ENCODE measurements at regions not wholly inside any gene's neighbourhood (a gene's known extent, or its start where the extent isn't known, plus 50 kb on each side); places are given as distances from the start of the nearest gene placed in this dataset.
"Not testable (repeated sequence)": the region's sequence is repeated elsewhere in the genome, so short reads cannot be mapped to it uniquely, and the experiment has no call there.

DNA sequence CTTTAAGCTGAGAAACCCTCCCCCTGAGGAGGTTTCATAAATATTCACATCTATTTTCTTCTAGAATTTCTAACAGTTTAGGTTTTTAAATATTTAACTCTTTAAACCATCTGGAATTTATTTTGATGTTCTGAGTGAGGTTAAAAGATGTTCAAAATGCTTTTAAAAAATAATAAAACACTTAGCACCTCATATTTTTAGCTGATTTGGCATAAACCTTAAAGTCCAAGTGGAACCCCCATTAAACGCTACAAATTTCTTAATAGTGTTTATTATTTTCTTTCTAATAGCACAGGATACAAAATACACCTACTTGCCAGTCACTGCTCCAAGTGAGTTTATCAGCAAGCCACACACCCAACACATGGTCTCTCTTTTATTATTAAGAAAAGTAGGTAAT is 277.2 kb downstream of the QDPR start:
- no peak for DNase-seq

DNA sequence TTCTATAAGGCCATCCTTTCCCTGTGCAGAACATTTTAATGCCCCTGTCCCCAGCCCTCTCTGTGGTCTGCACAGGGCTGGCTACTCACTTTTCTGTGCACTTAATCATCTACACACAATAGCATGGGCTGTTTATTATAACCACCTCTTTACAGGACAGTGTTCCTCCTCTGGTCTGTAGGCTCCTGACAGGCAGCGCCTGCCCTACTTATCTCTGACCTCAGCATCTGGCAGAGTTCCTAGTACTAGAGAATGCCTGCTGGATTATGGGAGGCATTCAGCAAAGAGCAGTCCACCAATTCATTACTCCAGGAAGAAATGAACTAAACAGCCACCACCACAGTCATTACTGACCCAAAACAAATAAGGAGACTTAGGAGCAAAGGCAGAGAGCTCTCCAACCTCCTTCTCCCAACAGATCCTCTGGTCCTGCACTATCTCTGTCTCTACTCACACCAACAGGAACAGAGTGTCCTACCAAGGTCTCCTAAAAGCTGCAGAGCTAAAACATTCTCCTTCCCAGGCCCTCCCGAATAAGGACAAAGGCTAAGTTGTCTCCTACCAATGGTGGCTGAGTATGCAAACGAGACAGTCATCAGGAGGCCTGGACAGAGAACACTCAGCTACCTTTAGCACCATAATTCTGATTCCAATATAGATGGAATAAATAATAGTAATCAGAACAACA is 279.2 kb downstream of the QDPR start:
- DNase-seq: no peak

DNA sequence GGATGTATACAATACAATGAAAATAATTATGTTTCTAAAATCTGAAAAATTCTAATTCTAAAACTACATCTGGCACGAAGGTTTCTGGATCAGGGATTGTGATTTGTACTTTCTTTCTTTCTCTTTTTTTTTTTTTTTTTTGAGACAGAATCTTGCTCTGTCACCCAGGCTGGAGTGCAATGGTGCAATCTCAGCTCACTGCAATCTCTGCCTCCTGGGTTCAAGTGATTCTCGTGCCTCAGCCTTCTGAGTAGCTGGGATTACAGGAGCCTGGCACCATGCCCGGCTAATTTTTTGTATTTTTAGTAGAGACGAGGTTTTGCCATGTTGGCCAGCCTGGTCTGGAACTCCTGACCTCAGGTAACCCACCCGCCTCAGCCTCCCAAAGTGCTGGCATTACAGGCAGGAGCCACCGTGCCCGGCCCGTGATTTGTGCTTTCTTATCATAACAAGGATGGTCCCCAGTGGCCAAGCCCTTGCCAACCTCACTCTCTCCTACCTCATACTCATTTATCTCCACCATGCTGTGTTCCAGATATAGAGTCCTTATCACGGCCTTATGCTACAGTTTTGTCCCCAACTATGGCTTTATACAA is 279.9 kb downstream of the QDPR start:
- DNase-seq: not testable (repeated sequence)

DNA sequence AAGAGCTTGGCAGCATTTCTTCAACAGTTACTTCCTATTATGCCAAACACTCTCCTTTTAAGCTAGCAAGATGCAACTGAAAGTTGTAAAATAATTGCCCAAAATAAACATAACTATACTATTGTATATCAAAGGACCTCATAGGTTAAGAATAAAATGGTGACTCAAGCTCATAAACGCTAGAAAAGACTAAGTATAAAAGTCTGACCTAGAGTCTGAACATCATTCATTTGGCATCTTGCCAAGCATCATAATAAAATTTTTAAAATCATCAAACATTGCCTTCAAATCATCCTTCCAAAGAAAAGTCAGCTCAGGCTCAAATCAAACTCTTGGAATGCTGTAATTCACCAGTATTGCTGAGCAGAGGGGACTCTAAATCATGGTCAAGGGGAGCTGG is 281.2 kb downstream of the QDPR start:
- no peak for DNase-seq

DNA sequence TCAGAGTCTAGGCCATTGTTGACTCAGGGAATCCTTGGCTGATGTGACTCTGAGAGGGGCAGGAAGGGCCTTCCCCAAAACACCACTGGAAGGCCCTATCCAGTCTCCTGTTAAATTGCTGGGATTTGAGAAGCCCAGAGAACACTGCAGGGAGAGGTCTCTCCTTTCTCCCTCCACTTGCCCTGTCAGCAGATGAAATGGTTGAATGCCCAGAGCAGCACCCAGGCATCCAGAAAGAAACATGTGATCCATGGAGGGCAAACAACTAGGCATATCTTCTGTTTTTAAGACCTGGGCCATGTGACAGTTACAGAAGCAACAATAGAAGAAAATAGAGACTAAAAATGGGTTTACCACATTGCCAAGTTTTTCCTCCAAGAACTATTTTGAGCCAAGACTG is 291.1 kb downstream of the QDPR start:
- DNase-seq: no peak

DNA sequence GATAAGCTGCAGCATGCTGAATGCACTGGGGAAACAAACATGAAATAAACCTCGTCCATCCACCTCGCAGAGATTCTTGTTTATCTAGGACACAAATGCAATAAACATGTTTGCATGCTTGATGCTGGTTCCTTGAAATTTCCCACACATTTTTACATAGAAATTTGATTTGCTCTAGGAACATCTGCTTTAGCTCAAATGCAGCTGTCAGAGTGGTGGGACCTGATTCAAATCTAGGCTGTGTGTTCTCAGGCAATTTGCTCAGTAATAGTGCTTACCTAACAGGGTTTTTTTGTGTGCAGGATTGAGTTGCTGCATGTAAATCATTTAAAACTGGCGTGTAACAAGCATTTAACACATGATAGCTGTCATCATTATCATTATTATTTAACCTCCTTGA is 293.1 kb downstream of the QDPR start:
- no peak for DNase-seq

DNA sequence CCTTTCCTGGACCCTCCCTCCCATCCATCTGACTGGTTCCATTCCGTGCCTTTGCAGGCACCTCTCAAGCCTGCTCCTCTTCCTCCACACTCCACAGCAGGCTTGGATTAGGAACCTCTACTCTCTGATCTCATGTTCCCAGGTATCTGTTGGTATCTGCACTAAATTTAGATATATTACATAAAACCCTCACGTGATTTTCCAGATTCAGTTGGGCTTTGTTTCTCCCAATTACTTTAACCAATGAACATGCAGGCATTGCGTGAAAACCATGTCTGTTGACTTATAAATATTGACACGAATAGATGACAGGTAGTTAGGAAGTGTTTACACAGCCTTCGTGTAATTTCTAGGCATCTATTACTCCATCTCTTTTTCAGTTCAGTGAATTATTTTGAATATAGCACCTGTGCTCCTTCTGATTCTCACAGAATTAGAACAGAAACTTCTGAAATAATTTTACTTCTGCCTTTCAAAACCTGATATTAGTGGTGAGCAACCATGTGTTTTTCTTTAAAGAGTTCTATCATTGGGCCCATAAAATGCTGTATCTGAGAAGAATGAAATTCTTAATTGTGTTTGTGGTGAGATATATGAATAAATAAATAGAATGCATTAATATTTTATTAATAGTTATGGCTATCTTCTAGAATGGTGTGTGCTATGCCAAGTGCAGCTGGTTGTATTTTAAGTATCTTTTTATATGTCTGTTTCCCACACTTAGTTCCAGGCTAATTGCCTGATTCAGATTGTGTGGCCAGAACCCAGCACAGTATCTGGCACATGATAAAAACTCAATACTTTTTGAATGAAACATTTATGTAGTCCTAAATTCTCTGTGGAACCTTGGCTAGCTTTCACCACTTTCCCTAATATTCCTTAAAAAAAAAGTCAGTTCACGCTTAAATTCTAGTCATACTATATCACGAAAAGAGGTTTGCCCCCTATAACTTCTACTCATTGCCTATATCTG is 304.8 kb downstream of the QDPR start:
- no peak for DNase-seq

DNA sequence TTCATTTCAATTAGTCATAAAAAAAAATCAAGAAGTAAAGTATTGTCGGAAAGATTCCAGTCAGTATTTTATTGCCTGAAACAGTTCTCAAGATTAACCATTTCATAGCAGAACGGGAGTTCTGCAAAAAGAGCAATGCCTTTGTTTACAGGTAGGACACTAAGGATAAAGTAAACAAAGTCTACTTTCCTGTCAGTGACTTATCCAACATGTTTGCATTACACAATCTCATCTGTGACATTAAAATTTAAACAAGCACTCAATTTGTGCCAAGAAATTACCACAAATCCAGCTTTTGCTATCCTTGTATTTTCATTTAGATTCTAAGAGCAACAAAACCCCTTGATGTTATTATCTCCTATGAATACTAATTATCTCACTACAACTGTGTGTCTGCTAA is 306.5 kb upstream of the LDB2 start:
- DNase-seq: no peak

DNA sequence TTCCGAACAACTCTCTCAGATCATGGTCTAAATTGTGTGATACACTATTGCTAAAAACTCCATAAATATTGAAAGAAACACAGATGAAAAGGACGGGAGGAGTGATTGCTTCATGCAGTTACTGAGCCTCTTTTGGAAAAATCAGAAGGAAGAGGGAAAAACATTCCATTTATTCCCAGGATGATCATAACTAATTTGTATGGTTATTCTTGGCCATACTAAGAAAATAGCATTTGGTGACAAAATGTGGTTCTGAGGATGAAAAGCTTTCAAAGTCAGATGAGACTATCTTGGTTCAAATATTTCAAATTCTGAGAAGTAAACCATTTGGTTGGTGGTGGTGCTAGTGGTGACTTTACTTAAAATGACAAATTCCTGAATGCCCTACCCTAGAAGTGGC is 305.4 kb upstream of the LDB2 start:
- no peak for DNase-seq

DNA sequence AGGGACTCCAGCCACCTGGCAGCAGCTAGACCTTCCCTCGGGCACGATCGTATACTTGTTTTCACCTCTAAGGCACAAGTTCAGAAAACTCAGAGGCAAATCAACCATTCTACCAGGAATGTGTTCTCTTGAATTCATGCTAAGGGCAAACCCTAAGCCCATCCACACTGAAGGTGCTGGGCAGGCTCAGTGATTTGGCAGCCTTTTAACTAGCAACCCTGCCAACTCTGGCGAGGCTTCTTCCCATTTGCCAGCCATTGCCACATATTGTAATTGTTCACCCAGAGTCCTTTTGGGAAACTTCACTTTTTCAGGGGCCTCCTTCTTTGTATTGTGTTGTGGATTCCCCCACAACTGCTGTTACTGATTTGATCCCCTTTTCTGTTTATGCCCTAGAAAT is 298.6 kb upstream of the LDB2 start:
- no peak for DNase-seq

DNA sequence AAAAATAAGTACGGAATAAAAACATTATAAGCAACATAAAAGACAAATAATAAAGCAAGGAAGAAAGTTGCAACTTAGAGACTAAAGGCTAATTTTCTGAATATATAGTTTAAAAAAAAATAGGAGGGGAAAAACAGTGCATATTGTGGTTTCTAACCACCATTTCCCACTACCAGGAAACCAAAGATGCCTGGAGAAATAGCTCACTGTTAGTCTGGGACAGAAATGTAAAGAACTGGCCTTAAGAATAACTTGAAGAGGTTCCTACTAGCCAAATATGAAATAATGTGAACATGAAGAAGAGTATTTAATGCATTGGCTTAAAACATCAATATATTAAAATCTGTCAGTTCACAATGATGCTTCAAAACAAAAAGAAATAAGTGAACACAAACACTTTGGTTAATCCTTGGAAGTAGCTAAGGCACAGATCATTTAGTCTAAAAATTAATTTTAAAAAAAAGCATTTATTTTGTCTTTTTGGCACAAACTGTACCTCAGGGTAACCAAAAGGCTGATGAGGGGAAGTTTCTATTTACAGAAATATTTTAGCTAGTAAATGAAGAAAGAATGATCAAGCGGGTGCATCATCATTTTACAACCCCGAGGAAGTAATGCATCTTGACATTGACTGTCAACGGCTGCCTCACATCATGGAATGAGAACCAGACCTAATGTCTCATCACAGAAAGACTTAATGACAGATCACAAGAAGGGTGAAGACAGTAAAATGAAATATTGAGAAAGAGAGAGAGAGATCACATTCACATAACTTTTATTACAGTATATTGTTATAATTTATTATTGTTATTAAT is 297.2 kb upstream of the LDB2 start:
- DNase-seq: no peak

DNA sequence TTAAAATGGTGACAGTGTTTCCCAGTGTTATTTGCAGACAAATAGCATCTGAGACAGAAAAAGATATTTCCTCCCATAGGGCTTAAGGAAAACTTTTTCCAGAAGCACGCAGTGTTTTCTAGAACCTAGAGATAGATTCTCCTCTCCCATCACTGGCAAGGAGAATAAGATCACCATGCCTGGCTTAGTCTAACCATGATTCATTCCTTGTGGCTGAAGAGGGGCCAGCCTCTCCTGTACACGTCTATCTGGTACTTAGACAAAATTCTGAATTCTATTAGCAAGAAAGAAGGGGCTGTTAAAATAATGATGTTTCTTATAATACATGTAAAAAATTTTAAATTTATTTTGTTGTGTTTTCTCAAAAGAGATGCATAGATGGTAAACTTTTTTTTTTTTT is 296.1 kb upstream of the LDB2 start:
- no peak for DNase-seq

DNA sequence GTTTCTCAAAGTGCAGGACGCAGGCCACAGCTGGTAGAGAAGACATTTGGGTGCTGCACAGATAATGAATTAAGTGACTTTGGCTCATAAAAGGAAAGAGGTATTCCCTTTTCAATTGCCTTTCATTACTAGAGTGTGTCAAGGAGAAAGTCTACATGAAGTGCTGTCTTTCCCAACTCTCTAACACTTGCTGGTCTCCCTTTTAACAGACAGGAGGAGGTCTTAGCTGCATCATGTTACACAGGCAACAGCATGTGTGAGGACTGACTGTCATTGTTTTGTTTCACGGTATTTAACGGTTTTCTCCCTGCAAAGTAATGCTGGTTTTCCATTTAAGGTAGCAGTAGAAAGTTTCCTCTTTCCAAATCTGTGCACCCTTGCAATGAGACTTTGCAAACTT is 291.3 kb upstream of the LDB2 start:
- no peak for DNase-seq

DNA sequence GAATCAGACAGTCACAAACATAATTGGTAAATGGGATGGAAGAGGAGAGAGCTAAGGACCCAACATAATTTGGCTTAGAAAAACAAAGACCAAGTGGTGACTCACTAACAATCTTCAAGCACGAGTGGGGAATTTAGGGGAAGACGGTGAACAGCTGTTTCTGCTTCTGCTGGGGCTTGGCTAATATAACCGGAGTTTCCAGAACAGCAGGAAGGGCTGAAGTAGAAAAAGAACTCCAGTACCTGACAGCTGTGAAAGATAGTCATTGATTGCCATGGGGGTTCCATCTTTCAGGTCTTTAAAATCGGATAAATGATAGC is 290.9 kb upstream of the LDB2 start:
- DNase-seq: no peak

DNA sequence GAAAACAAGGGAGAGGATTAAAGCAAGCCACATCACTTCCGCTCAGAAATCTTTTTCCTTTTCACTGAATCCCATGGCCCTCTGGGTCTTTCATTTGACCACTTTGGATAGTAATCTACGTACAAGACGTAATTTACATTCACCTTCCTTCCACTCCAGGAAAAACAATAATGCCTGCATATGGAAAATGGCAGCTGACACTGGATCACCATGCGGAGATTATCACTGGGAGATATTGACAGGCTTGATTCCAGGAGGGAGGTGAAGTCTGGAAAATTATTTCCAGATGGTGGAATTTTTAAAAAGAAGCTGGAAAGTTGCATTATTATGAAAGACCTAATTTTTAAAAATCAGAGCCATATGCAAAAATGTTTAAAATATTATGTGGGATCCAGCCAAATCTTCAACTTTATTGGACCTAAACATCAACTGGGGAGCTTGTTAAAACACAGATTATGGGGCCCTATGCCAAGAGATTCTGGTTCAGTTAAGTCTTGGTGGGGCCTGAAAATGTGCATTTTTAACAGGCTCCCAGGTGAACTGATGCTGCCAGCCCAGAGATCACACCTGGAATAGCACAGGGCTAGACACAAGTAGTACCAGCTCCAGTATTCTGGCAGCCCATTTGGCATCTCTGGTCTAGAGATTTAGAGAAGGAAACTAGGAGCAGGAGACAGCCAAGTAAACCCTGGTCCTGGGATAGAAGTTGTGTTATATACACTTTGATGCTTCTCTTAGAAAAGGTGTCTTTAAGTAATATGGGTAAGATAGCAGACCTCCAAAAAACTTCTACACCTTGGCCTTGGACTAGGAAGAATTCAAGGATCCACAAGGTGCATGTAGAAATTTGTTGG is 290.3 kb upstream of the LDB2 start:
- DNase-seq: no peak

DNA sequence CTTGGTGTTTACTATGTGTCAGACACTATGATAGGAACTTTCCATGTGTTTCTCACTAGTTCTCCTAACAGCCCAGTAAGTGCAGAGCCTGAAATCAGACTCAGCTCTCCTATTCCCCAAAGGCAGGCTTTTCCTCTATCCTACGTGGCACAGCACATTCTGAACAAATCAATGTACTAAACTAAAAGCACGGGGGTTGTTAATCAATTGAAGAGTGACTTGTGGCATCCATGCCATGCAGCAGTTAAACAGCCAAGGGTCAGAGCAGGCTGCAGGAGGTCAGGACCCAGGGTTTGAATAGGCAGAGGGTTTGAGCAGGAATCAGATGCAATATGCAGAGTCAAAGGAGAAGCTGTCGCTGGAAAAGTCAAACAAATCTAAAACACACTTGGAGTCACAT is 289.7 kb upstream of the LDB2 start:
- DNase-seq: no peak

DNA sequence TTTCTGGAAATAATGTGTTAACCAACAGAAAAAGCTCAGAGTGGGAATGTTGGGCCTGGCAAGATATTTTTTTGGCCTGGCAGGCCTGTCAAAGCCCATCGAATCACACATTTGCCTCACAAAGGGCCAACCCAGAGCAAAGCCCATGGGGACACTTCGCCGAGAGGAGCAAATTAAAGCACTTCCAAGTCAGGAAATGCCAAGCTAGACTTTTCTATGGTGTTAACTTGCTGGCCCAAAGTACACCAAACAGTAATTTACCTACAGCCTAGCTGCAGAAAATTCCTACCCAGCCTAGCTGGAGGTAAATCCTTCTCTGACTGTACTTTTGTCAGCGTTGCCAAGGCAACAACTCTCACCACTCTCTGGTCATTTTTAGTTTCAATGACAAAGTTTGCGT is 288.6 kb upstream of the LDB2 start:
- no peak for DNase-seq

DNA sequence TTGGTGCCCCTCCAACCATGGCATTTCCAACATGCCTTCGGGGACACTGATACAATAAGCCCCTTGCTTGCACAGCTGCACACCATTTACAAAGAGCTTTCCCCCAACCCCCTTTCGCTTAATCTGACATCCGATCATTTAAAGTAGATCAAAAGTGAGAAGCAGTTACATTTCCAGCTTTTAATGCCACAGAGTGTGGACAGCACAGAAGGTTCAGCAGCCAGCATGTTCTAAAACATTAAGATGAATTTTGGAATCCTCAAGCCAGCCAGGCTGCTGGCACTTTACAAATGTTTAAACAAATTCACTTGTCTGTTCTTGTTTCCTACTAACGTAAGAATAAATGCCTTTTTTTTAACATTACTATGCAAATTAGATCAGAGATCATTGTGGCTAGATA is 284.4 kb upstream of the LDB2 start:
- DNase-seq: no peak

DNA sequence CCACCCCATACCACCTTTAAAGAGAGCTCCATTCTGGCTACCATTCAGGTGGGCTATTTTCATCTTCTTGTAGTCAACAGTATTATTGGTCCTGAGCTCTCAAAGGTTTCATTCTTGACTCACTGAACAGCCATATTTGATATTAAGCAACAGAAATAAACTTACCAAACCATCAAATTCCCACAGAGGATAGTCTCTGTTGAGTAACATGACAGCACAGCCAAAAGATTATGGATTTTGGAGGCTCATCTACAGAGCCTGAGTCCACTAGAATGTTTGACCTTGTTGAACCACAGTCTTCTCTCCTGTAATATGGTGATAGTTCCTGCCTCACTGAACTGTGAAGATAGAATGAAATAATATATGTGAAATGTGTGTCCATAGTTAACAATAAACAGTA is 276.3 kb upstream of the LDB2 start:
- no peak for DNase-seq

DNA sequence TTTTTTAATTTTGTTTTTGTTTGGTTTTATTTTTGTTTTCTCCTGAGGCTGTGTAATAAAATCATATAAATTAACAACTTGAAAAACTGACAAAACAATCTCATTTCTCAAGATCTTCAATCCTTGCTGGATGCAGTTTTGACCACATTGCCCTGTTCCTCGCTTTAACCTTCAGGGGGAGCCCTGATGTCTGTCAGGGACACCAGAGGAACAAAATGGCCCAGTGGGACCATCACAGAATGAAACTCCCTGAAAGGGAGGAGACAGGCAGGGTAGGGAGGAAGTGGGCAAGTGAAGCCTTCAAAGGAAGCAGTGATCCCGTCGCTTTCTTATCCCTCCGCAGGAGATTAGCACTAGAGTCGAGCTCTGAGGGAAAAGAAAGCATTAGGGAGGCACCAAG is 274.9 kb upstream of the LDB2 start:
- DNase-seq: no peak

DNA sequence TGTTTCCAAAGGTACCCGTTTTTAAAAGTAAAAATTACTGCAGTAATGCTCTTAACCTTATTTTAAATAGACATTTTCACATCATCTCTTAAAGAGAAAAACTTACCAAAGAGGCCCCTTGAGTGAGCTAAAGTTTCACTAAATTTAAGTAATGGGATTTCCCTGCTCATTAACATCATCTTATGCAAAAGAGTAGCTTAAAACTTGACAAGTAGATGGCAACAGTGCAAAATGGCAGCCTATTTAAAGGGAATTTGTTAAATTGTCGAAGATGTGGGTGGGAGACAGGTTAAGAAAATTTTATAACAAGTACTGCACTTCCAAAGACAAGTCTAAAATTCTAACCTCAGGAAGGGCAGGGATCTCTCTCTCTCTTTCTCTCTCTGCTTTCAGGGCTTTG is 271.7 kb upstream of the LDB2 start:
- DNase-seq: no peak

DNA sequence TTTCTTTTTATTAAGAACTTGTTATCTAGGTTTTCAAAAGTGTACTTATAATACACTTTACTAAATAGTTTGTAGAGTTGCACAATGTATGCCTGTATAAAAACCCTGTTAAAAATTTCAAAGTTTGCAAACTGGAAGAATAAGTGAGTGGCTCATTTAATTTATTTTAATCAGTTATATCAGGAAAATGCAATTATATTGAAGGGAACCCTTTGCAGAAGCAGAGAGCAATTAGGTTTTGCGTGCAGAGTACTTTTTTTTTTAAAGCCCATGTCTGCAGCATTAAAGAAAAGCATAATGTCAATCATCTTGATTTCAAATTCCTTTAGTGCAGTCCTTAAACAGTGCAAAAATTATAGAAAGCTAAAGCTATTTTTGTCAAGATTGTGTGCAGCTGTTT is 271.3 kb upstream of the LDB2 start:
- no peak for DNase-seq
